HG03108 (cell line): ENCODE measurements at regions not wholly inside any gene's neighbourhood (a gene's known extent, or its start where the extent isn't known, plus 50 kb on each side); places are given as distances from the start of the nearest gene placed in this dataset.
"Not testable (repeated sequence)": the region's sequence is repeated elsewhere in the genome, so short reads cannot be mapped to it uniquely, and the experiment has no call there.

Experiments used
- ATAC-seq: cut with Tn5 transposase; IDR thresholded peaks from one replicate; pipeline ENCODE4 v1.9.1; 2021; ENCODE audit warnings: moderate library complexity; ENCODE audit not compliant: unreplicated experiment

- ATAC-seq: not testable (repeated sequence)
These were observed 134.5 kb upstream of the FZD8 start for GRCh38 chr10:35776557-35776956.

- ATAC-seq: no peak
These were observed 132.0 kb upstream of the FZD8 start for GRCh38 chr10:35774109-35774508.

GRCh38 chr10:35770817-35771355, 128.8 kb upstream of the FZD8 start:
- ATAC-seq: no peak

- no peak for ATAC-seq
These were observed 127.7 kb upstream of the FZD8 start for GRCh38 chr10:35769795-35770194.

GRCh38 chr10:35768731-35769130, 126.6 kb upstream of the FZD8 start:
- no peak for ATAC-seq

- ATAC-seq: no peak
These were observed 125.9 kb upstream of the FZD8 start for GRCh38 chr10:35768011-35768410.

- ATAC-seq: no peak
These were observed 123.9 kb upstream of the FZD8 start for GRCh38 chr10:35765996-35766395.

- ATAC-seq: no peak
These were observed 123.0 kb upstream of the FZD8 start for GRCh38 chr10:35765066-35765527.

- ATAC-seq: no peak
These were observed 120.4 kb upstream of the FZD8 start for GRCh38 chr10:35762311-35763030.

GRCh38 chr10:35758076-35758475, 116.0 kb upstream of the FZD8 start:
- ATAC-seq: no peak

- ATAC-seq: no peak
These were observed 112.4 kb upstream of the FZD8 start for GRCh38 chr10:35754519-35754918.

GRCh38 chr10:35752469-35753461, 110.7 kb upstream of the FZD8 start:
- ATAC-seq: no peak

GRCh38 chr10:35751347-35751746, 109.3 kb upstream of the FZD8 start:
- ATAC-seq: no peak

GRCh38 chr10:35749230-35749629, 107.1 kb upstream of the FZD8 start:
- ATAC-seq: no peak

- ATAC-seq: no peak
These were observed 103.7 kb upstream of the FZD8 start for GRCh38 chr10:35745617-35746403.

- no peak for ATAC-seq
These were observed 101.8 kb upstream of the FZD8 start for GRCh38 chr10:35743851-35744250.

- no peak for ATAC-seq
These were observed 101.3 kb upstream of the FZD8 start for GRCh38 chr10:35743351-35743750.

- no peak for ATAC-seq
These were observed 97.9 kb upstream of the FZD8 start for GRCh38 chr10:35739998-35740397.

GRCh38 chr10:35735412-35735811, 93.3 kb upstream of the FZD8 start:
- no peak for ATAC-seq

- ATAC-seq: no peak
These were observed 89.7 kb upstream of the FZD8 start for GRCh38 chr10:35731828-35732227.

GRCh38 chr10:35728341-35728740, 86.2 kb upstream of the FZD8 start:
- ATAC-seq: no peak
